Hepatic stellate cell (primary cell): ENCODE measurements at regions not wholly inside any gene's neighbourhood (a gene's known extent, or its start where the extent isn't known, plus 50 kb on each side); places are given as distances from the start of the nearest gene placed in this dataset.

ENCODE experiments used
- DNase-seq: peaks from one replicate; pipeline ENCODE4 v3.0.0; 2011; ENCODE audit warnings: low spot score

DNA sequence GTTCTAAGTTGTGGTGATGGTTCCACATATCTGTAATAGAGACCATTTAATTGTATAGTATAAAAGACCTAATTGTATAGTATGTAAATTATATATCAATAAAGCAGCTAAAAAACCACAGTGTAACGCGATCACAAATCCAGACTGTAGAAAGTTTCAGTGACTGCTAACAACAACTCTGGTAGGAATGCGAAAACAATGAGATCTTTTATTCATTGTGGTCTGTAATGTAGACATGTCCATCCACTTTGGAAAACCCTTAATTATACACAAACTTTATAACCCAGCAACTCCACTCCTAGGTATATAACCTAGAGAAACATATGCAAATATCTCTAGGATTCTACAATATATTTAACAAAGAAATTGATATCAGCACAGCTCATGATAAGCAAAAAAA is 549.5 kb downstream of the SLITRK1 start:
- no peak for DNase-seq

DNA sequence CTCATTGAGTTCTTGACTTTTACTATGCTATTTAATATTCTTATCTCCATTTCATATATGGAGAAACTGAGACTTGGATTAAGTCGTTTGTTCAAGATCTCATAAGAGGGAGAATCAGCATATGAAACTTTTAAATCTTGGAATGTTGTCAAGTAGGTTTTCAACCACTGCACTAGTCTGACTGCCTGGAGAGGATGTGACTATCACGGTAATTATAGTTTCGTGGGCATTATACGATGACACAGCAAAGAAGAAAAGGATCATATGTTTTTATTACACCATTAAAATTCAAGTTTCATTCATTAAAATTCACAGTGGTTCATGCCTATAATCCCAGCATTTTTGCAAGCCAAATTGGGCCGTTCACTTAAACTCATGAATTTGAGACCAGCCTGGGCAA is 555.2 kb downstream of the SLITRK1 start:
- DNase-seq = no peak

DNA sequence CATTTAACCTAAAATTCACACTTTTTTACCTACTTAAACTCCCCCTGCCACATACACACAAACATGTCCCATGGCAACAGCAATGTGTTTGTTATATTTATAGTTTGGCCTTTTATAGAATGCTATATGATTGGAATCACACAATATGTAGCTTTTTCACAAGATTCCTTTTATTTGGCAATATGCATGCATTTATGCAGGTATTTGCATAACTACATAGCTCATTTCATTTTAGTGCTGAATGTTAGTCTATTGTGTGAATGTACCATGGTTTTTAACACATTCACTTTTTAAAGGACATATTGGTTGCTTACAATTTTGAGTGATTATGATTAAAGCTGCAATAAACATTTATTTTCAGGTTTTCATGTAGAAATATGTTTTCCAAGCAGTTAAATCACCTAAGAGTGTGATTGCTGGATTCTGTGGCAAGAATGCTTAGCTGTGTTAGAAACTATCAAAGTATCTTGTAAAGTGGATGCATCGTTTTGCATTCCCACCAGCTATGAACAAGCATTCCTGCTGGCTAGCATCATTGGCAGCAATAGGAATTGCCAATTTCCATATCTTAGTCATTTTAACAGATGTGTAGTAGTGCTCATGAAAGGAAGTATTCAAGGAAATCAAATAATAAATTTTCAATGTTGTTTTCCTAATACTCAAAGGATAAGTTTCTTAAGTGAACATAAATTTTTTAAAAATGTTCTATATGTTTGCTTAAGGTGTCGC is 557.0 kb downstream of the SLITRK1 start:
- DNase-seq = no peak

DNA sequence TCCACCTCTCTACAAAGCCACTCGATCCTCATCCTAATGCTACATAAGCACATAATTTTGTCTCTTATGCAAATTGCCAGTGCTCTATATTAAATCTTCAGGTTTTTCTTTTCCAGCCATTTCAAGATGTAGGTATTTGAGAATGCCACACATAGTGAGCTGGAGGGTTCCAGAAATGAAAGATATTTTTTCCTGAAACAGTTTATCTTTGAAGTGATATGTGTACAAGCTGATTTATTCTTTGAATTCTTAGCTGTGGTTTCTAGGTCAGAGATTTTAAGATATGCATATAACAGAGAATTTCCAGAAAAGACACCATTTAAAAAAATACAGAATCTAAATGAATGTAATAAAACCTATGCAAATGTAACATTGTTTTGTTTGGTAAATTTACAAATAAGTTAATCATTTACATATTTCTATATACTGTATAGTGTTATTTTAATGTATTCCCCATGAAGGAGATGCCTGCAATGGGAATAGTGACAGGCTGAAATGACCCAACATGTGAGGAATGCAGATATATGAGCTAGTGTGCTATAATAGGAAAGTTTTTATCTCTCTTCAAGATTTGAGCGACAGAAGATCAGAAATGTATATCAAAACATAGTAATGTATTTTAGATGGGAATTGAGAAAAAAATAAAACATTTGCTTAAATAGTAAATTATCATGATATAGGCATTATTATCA is 570.2 kb downstream of the SLITRK1 start:
- no peak for DNase-seq

DNA sequence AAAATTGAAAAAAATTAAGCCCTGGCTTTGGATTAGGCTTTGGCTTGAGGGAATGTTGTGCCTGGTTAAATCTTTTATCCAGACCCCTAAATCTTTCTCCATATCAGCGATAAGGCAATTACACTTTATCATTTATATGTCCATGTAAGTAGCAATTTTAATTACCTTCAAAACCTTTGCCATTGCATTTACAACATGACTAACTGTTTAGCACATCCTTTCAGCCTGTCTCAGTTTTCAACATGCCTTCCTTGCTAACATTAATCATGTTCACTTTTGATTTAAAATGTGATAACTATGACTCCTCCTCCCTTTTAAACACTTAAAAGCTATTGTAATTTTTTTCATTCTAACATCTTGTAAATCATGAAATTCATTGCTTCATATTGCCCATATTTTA is 583.7 kb downstream of the SLITRK1 start:
- no peak for DNase-seq

DNA sequence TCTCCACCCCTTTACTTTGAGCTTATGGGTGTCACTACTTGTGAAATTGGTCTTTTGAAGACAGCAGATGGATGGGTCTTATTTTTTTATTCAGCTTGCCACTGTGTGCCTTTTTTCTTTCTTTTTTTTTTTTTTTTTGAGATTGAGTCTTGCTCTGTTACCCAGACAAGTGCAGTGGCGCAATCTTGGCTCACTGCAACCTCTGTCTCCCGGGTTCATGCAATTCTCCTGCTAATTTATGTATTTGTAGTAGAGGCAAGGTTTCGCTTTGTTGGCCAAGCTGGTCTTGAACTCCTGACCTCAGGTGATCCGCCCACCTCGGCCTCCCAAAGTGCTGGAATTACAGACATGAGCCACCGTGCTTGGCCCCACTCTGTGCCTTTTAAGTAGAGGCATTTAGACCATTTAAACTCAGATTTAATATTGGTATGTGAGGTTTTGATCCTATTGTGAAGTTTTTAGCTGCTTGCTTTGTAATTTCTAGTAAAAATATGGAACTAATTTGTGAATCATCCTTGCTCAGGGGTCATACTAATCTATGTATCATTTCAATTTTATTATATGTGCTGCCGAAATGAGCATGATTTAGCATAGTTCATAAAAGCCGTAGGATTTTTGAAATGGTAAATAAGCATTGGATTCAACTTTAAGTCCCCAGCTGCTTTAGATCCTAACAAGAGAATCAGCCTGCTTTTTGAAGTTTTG is 584.5 kb downstream of the SLITRK1 start:
- no peak for DNase-seq

DNA sequence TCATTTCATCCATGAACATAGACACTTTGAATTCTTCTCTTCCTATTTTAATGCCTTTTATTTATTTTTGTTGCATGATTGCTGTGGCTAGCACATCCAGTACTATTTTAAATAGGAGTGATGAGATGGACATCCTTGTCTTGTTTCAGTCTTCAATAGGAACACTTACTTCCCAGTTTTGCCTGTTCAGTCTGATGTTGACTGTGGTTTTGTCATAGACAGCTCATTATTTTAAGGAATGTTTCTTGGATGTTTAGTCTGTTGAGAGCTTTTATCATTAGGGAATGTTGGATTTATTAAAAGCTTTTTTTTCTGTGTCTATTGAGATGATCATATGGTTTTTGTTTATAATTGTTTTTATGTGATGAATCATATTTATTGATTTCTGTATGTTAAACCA is 586.6 kb downstream of the SLITRK1 start:
- DNase-seq = no peak

DNA sequence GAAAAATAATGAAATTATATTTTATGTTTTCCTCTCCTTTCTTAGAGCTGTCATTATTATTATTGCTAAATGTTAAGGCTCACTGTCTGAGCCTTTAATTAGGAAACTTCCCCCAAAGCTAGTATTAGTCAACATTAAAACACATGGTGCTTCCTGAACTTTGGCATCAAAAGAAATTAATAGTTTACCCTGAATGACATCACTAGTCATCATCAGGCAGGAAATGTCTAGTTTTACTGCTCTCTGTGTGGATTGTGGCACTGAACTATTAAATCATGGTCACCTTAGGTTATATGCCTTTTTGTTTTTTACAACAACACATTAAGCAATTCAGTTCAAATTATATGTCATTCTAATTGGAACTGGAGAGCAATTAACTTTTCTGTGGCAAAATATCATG is 595.5 kb downstream of the SLITRK1 start:
- DNase-seq = no peak

DNA sequence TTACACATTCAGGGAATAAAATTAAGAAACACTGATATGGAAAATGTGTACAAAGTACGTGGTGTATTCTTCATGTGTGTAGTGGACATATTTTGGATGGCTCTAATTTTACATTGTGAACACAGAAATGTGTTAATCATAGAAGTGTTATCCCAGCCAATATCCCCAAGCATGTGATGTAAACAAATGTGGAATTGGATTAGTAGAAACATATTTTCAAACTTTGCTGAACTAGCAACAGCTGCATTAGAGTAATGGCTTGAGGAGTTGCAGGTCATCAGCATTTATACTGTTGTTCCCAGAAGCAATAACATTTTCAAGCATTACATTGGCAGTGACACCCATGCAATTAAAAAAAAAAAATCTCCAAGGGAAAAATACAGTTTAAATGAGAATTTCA is 600.6 kb downstream of the SLITRK1 start:
- no peak for DNase-seq

DNA sequence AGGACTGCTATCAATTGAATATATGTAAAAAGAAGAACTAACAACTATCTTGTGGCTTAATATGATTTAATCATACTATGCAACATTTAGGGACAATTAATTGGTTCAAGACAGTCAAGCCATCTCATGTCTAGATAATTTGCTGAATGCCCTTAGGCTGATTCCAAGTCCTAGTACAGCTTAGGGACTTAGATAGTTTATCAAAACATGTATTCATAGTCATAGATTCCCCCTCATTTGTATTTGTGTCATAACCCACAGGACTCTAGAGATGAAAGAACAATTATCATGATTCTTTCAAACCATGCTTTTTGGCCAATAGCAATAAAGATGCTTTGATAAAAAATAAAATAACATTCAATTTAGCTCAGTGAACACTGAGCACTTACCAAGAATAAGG is 607.6 kb downstream of the SLITRK1 start:
- no peak for DNase-seq

DNA sequence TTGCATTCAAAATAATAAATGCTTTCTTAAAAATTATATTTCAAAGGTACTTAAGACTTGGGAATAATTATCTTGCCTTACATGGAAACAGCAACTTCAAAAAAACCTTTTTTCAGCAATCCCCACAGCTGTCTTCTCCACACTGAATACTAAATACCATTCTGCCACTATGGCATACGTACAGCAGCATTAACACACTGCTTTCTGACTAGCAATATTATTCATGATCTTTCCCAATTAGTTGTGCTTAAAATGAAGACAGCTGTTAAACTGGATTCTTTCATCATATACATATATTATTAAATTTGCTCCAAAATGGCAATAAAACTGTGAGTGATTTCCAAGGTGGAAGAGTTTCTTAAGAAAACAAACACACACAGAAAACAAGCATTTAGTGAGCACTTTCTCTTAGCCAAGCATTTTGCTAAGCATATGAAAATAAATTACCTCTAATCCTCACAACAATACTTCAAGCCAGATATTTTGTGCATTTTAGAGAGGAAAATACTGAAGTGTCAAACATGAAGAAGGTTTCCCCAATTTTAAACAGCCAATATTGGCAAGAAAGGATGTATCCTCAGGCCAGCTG is 609.5 kb downstream of the SLITRK1 start:
- no peak for DNase-seq

DNA sequence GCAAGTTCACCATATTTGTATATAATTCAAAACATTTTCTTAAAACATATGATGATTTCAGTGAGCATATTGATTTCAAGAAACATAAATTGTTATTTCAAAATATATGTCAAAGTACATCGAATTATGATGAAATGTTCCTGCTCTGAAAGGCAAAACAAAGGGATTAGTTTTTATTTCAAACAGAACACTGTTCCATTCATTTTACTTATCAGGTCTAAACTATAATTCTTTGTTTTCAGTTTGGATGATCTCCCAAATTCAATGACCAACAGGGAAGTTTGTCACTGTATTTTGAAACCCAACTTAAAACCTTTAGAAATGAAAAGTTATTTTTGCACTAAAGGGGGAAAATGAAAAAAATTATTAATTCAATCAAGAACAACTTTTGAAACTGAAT is 610.2 kb downstream of the SLITRK1 start:
- DNase-seq = no peak

DNA sequence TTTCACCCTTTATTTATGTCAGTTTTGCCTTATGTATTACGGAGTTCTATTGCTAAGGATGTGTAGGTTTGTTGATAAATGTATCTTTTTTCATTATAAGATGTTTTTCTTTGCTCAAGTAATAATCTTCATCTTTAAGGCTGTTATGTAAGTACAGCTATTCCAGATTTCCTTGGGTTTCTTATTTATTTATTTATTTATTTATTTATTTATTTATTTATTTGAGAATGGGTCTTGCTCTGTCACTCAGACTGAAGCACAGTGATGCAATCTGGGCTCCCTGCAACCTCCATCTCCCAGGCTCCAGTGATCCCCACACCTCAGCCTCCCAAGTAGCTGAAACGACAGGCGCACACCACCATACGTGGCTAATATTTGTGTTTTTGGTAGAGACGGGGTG is 617.0 kb downstream of the SLITRK1 start:
- no peak for DNase-seq

DNA sequence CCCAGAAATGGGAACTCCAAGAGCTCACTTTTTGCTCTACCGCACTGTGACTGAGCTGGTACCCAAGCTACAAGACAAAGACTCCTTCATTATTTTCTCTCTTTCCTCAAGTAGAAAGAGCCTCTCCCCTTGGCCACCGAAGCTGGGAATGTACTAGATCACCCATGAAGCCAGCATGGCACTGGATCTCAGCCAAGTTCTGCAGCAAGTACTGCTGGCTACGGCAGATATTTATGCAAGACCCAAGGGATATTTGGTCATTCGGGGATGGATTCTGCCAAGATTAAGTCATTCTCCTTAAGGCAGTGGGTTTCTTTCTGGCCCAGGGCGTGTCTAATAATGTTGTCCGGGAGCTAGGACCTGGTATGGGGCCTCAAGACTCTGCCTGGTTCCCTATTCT is 633.5 kb downstream of the SLITRK1 start:
- no peak for DNase-seq

DNA sequence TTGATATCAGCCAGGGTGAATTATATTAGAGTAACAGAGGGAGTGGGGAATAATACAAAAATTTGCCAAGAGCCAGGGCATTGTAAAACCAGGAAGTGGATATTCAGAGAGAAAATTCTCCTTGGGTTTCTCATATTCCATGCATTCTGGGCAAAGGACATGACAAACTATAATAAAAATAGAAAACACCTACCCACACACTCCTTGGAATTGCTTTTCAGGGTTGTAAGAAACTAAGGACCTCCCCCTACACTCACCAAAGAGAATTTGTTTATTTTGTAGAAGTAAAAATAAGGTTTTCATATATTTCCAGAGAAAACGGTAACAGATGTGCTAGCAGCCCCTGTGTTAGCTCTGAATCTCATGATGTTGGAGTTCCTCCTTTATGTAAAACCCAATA is 649.6 kb downstream of the SLITRK1 start:
- no peak for DNase-seq

DNA sequence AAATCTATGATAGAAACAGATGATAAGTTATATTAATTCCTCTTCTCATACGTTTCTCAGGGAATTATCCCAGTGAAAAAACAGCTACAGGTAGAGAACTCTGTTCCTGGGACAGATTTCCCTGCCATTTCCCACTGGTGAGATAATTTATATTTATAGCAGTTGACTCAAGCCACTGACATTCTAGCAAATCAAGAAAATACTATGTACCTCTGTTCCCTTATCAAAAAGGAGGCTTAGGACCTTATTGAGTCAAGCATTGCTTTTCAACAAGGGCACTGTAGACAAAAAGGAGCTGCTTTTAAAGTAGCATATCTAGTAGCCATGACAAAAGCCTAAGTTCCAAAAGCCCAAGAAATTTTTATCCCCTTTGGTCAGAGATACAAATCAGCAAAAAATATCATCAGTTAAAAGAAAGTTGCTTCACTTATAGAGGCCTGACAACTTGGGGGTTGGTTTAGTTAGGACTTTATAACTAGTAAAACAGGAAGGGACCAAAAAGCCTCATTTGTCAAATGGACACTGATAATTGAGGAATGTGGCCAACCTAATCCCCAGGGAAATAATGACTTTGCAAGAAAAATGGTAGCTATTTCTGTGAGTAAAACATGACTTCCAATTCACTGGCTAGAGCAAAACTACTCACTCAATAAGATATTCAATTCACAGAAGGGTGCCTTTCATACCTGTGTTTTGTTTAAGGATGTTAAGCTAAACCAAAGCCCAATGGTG is 652.5 kb downstream of the SLITRK1 start:
- no peak for DNase-seq

DNA sequence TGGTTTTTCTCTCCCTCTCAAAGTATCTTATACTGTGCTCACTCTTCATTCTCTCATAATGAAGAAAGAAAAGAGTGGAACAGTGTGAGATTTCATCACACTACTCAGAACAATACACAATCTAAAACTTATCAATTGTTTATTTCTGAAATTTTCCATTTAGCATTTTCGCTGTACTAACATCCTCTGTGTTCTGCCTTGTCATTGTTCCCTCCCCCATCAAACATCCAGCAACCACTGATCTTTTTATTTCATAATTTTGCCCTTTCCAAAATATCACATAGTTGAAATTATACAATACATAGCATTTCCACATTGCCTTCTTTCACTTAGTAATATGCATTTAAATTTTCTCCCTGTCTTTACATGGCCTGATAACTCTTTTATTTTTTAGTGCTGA is 658.7 kb downstream of the SLITRK1 start:
- DNase-seq = no peak

DNA sequence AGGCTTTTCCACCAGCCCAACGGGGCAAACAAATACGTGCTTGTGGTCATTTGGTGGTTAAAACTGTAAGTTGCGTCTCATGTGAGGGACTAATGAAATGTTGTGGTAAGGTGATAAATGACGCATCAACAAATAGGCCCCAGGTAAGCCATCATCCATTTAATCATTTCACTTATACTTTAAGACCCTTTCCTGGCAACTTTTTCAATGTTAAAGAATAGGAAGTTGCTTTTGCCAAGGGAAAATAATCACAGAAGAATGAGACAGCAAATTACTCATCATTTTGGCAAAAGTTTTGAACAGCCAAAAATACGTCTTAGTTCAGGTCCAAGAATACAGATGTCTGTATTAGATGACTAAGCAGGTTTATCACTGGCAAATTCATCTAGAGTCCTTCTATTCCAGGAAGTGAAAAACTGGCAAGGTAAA is 660.4 kb downstream of the SLITRK1 start:
- DNase-seq = no peak

DNA sequence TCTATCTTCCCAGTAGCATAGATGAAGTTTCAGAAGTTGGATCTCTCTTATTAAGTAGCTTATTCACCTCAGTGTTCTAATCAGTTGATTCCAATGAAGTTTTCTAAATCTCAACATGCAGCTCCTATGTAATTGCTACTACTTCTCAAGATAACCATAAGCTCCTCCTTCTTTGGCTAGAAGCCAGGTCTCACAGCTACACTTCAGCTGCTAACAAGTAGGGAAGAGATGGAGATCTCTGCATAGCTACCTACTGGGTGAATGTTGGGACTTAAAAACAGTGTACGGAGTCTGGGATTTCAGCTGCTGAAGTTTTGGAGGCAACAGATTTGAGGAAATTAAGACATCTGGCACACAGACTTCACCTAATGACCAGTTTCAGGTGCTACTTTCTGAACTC is 661.0 kb downstream of the SLITRK1 start:
- DNase-seq = no peak

DNA sequence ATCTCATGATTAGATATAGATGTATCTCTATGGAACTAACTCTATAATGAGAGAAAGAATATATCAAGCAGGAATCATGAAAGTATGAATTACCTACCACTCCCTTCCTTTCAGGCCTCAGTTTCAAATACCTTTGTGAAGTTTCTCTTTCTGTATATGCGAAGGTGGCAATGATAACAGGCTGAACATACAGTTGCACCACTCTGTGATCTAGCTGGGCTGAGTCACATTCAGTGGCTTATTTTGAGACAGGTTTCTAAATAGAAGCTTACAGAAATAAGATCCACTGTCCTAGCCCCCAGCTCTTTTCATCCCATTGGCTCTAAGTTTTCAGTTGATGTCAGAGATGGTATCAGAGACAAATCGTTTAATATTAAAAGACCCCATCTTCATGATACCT is 662.0 kb downstream of the SLITRK1 start:
- DNase-seq = no peak

DNA sequence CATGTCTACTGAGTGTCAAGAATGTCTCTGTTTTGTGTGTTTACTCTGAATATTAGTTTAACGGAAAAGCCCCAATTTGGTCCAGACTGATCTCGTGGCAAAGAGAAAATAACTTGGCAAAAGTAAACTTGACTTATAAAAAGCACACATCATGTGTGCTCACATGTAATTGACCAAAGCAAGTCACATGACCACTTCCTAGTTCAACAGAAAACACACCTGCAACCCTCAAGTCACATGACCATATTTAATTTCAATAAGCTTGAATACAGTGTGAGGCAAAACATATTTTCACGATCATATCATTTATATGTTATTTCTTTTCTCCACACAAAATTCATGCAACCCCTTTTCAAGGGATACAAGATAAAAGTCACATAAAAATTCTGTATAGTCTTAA is 662.4 kb downstream of the SLITRK1 start:
- no peak for DNase-seq
